OCI-LY1 (cell line): ENCODE measurements at regions not wholly inside any gene's neighbourhood (a gene's known extent, or its start where the extent isn't known, plus 50 kb on each side); places are given as distances from the start of the nearest gene placed in this dataset.
A peak's percentile ranks its signal among the peaks of the same experiment; 100 is the strongest.

ENCODE experiments used
- H2AFZ ChIP-seq: fragments of 200-600 bp; sonication (generic), shearing (Covaris generic); 2 replicates; pipeline ENCODE4 v1.6.0; 2014; ENCODE audit warnings: antibody characterized with exemption, mild to moderate bottlenecking, low read length
- H3F3A ChIP-seq: fragments of 200-600 bp; sonication (generic), shearing (Covaris generic); 2 replicates; pipeline ENCODE4 v1.6.0; 2014; ENCODE audit warnings: mild to moderate bottlenecking, antibody characterized with exemption, low read length, moderate library complexity; ENCODE audit not compliant: insufficient read depth
- H3K27ac ChIP-seq: fragments of 200-600 bp; sonication (generic); 2 replicates; pipeline ENCODE4 v1.5.1; 2014; ENCODE audit warnings: low read length, mixed run types, mild to moderate bottlenecking, low read depth; ENCODE audit not compliant: poor library complexity, severe bottlenecking
- H3K27me3 ChIP-seq: fragments of 200-600 bp; sonication (generic); 2 replicates; pipeline ENCODE4 v1.6.0; 2014; ENCODE audit warnings: antibody characterized with exemption, mild to moderate bottlenecking, low read length, moderate library complexity; ENCODE audit not compliant: insufficient read depth
- H3K36me3 ChIP-seq: fragments of 200-600 bp; sonication (generic); 2 replicates; pipeline ENCODE4 v1.6.1; 2014; ENCODE audit warnings: mild to moderate bottlenecking, antibody characterized with exemption, low read length, moderate library complexity, mixed read lengths; ENCODE audit not compliant: insufficient read depth
- H3K4me1 ChIP-seq: fragments of 200-600 bp; sonication (generic); 2 replicates; pipeline ENCODE4 v1.5.1; 2014; ENCODE audit warnings: mild to moderate bottlenecking, low read length, moderate library complexity; ENCODE audit not compliant: insufficient read depth, severe bottlenecking
- H3K4me2 ChIP-seq: fragments of 200-600 bp; sonication (generic), shearing (Covaris generic); 2 replicates; pipeline ENCODE4 v1.6.1; 2014; ENCODE audit warnings: low read length
- H3K4me3 ChIP-seq: fragments of 200-600 bp; sonication (generic); 2 replicates; pipeline ENCODE4 v1.5.1; 2014; ENCODE audit warnings: low read length, low read depth, mild to moderate bottlenecking, mixed read lengths; ENCODE audit not compliant: poor library complexity, severe bottlenecking
- H3K79me2 ChIP-seq: fragments of 200-600 bp; shearing (Covaris generic); 2 replicates; pipeline ENCODE4 v1.6.1; 2016; ENCODE audit warnings: mixed run types, low read length, mixed read lengths; ENCODE audit not compliant: insufficient read depth
- H3K9ac ChIP-seq: fragments of 200-600 bp; sonication (generic), shearing (Covaris generic); 2 replicates; pipeline ENCODE4 v1.6.1; 2014; ENCODE audit warnings: mild to moderate bottlenecking, low read length, mixed read lengths
- H3K9me2 ChIP-seq: fragments of 200-600 bp; sonication (generic), shearing (Covaris generic); 2 replicates; pipeline ENCODE4 v1.6.1; 2014; ENCODE audit warnings: low read depth, mild to moderate bottlenecking, low read length, mixed read lengths
- H3K9me3 ChIP-seq: fragments of 200-600 bp; shearing (Covaris generic); 2 replicates; pipeline ENCODE4 v1.6.1; 2014; ENCODE audit warnings: low read length, mixed read lengths
- H4K20me1 ChIP-seq: fragments of 200-600 bp; sonication (generic), shearing (Covaris generic); 2 replicates; pipeline ENCODE4 v1.6.0; 2016; ENCODE audit warnings: mild to moderate bottlenecking, low read length; ENCODE audit not compliant: insufficient read depth
- CTCF ChIP-seq: fragments of 200-600 bp; sonication (generic), shearing (Covaris generic); IDR thresholded peaks from 2 replicates; pipeline ENCODE4 v1.5.1; 2017; ENCODE audit warnings: mild to moderate bottlenecking, antibody characterized with exemption, low read length, moderate library complexity, mixed read lengths
- EZH2 ChIP-seq: fragments of 200-600 bp; sonication (generic), shearing (Covaris generic); IDR thresholded peaks from 2 replicates; pipeline ENCODE4 v1.8.0; 2017; ENCODE audit warnings: borderline replicate concordance, mixed run types, mild to moderate bottlenecking, antibody characterized with exemption, low read length, moderate library complexity, mixed read lengths

GRCh38 chr13:65889368-65889767 lies 1340.8 kb downstream of the PCDH9 start:
- Histone ChIP-seq H3K27me3 (no peaks in the 10 kb centered on the region), H3K9me3 (no peaks in the 10 kb centered on the region), H3K4me1 (peaks cover 8% of the 10 kb centered on the region), H4K20me1 (no peaks in the 10 kb centered on the region), H3F3A (no peaks in the 10 kb centered on the region), H3K36me3 (no peaks in the 10 kb centered on the region), H3K9me2 (no peaks in the 10 kb centered on the region), H2AFZ (no peak overlapping the region), H3K27ac (no peak overlapping the region), H3K9ac (no peak overlapping the region), H3K4me3 (no peak overlapping the region), H3K4me2 (no peak overlapping the region), H3K79me2 (no peaks in the 10 kb centered on the region)
- no peak for TF ChIP-seq EZH2
- TF ChIP-seq CTCF, result no peak

GRCh38 chr13:65882810-65883209 lies 1347.3 kb downstream of the PCDH9 start:
- Histone ChIP-seq H3K9me3 (peaks cover 20% of the 10 kb centered on the region), H3K9me2 (no peaks in the 10 kb centered on the region), H2AFZ (no peak overlapping the region)

GRCh38 chr13:65881561-65882155 lies 1348.5 kb downstream of the PCDH9 start:
- no peak overlapping the region for H2AFZ ChIP-seq

More at GRCh38 chr13:65882810-65883209, 1347.3 kb downstream of the PCDH9 start:
- no peak overlapping the region for H3K9ac ChIP-seq
- no peak overlapping the region for H3K4me3 ChIP-seq
- no peak overlapping the region for H3K4me2 ChIP-seq
- no peaks in the 10 kb centered on the region for H3K4me1 ChIP-seq
- H3K79me2 ChIP-seq, result no peaks in the 10 kb centered on the region
- no peaks in the 10 kb centered on the region for H3K36me3 ChIP-seq
- TF ChIP-seq EZH2 (no peak), CTCF (peak; percentile 22; the same call in 1 of the 2 replicates)
- H3K27me3 ChIP-seq, result no peaks in the 10 kb centered on the region
- H3F3A ChIP-seq, result no peaks in the 10 kb centered on the region
- no peaks in the 10 kb centered on the region for H4K20me1 ChIP-seq
- no peak overlapping the region for H3K27ac ChIP-seq

More at GRCh38 chr13:65881561-65882155, 1348.5 kb downstream of the PCDH9 start:
- Histone ChIP-seq H3K27me3 (no peaks in the 10 kb centered on the region), H3K4me1 (no peaks in the 10 kb centered on the region), H3K79me2 (no peaks in the 10 kb centered on the region), H3K27ac (no peak overlapping the region), H3F3A (no peaks in the 10 kb centered on the region), H4K20me1 (no peaks in the 10 kb centered on the region), H3K9ac (no peak overlapping the region), H3K4me3 (no peak overlapping the region), H3K36me3 (no peaks in the 10 kb centered on the region), H3K9me2 (no peaks in the 10 kb centered on the region), H3K4me2 (no peak overlapping the region), H3K9me3 (peaks cover 20% of the 10 kb centered on the region)
- TF ChIP-seq CTCF (no peak), EZH2 (no peak)
